Epithelial cell of esophagus (primary cell): ENCODE measurements at regions not wholly inside any gene's neighbourhood (a gene's known extent, or its start where the extent isn't known, plus 50 kb on each side); places are given as distances from the start of the nearest gene placed in this dataset.
A peak's percentile ranks its signal among the peaks of the same experiment; 100 is the strongest.

ENCODE experiments used
- DNase-seq: peaks from one replicate; pipeline ENCODE4 v3.0.0; 2010; ENCODE audit warnings: low read depth
- H3K4me3 ChIP-seq: 2 replicates; pipeline ENCODE4 v1.5.1; 2011; ENCODE audit warnings: mild to moderate bottlenecking, low read length, control low read depth
- TF ChIP-seq, protein P1 (sequence below): IDR thresholded peaks from 2 replicates; pipeline ENCODE4 v1.5.1; 2011; ENCODE audit warnings: low read depth, mild to moderate bottlenecking, low read length, control low read depth, inconsistent platforms; ENCODE audit not compliant: insufficient read depth; ENCODE audit errors: missing control alignments

DNA sequence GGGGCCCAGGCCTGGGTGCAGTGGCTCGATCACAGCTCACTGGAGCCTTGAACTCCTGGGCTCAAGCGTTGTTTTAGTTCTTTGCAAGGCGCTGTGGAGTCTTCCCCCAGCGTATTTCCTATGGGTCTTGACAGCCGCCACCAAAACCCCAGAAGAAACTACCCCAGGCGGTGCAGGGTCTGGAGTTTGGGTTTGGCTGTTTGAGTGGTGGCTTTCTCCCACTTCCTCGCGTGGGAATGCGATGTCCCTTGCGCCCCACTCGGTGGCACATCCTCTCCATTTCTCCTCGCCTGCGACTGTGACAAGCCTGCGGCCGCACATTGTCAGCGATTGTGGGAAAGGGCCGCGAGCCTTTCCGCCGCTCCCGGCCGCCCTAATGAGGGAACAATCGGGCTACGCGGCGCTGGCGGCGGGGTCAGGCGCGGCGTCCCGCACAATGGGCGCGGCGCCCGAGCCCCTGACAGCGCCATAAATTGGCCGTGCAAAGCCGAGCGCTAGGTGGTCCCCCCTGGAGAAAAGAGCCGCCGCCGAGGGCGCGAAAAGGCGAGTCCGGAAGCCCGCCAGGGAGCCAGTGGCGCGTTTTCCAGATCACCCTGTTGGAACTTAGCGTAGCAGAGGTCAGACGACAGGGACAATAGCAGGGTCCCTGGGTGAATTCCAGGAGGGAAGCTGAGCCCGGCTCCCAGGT is 194.9 kb upstream of the POU3F3 start:
- DNase-seq = no peak
- TF ChIP-seq, protein P1, sequence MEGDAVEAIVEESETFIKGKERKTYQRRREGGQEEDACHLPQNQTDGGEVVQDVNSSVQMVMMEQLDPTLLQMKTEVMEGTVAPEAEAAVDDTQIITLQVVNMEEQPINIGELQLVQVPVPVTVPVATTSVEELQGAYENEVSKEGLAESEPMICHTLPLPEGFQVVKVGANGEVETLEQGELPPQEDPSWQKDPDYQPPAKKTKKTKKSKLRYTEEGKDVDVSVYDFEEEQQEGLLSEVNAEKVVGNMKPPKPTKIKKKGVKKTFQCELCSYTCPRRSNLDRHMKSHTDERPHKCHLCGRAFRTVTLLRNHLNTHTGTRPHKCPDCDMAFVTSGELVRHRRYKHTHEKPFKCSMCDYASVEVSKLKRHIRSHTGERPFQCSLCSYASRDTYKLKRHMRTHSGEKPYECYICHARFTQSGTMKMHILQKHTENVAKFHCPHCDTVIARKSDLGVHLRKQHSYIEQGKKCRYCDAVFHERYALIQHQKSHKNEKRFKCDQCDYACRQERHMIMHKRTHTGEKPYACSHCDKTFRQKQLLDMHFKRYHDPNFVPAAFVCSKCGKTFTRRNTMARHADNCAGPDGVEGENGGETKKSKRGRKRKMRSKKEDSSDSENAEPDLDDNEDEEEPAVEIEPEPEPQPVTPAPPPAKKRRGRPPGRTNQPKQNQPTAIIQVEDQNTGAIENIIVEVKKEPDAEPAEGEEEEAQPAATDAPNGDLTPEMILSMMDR = no peak
- no peak overlapping the region for H3K4me3 ChIP-seq

DNA sequence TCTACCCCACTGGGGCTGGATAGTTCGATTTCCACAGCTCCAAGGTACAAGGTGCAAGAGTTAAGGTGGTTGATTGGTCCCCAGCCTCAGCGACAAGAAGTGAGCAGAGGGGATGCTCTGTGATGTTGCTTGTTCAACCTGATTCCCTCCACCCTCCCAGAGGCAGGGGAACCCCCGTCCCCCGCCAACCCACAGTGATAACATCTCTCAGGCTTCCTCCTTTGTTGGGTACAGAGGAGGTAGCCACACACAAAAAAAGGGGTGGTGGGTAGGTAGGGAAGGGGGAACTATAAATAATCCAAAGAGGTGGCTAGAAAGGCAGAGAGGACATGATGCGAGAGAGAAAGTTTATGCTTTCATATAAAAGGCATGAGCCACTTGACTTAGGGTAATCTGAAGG is 192.9 kb upstream of the POU3F3 start:
- DNase-seq = no peak
- TF ChIP-seq, protein P1 = no peak
- H3K4me3 ChIP-seq = no peak overlapping the region

DNA sequence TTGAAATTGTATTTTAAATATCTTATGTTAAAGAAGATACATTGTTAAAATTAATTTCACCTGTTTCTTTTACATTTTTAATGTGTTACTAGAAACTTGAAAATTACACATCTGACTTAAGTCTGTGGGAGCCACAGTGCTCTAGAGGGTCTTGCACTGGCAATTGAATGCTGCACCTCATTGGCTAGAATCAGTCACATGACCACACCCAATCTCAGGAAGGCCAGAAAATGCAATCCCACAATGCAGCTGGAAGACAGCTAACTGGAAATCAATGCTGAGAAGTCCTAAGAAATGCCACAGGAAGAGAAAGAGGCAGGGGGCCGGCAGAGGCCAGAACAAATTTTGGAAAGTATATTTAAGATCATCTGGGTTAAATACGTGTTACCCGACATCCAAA is 189.2 kb upstream of the POU3F3 start:
- DNase-seq = no peak
- TF ChIP-seq, protein P1 = no peak
- no peak overlapping the region for H3K4me3 ChIP-seq

DNA sequence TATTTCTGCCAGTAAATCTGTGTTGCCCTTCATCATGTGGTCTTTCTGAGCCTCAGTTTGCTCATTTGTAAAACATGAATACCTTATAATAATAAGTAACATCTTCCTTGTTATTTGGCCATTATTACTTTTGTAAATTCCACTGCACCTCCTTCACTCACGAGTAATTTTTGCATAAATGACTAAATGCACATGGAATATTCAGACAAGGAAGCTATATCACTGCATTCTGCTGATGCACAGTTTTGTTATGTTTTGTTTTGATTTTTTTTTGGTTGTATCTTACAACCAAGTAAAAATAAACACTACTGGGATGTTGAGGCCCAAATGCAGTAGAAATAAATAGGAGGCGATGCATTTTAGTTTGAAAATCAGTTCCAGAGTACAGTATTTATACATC is 185.3 kb upstream of the POU3F3 start:
- TF ChIP-seq, protein P1 = no peak

DNA sequence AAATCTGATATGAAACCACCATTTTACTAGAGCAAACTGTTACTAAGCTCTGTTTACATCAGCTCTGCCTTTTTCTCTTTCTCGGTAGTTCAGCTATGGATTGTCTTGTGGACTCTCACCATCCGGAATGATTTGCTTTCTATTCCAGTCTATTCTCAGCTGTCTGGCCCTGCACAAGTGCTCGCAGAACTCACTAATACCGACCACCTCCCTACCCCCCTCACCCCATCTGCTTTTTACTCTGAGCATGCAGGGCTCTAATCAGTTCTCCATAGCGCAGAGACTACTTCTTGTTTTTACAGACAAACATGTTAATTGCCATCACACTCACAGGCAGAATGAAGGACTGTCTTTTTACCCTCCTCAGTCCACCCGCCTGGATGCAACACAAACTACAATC is 180.7 kb upstream of the POU3F3 start:
- TF ChIP-seq, protein P1 = no peak
- H3K4me3 ChIP-seq = no peak overlapping the region
- DNase-seq = no peak

More for the DNA sequence above, 185.3 kb upstream of the POU3F3 start:
- no peak overlapping the region for H3K4me3 ChIP-seq
- DNase-seq = no peak

DNA sequence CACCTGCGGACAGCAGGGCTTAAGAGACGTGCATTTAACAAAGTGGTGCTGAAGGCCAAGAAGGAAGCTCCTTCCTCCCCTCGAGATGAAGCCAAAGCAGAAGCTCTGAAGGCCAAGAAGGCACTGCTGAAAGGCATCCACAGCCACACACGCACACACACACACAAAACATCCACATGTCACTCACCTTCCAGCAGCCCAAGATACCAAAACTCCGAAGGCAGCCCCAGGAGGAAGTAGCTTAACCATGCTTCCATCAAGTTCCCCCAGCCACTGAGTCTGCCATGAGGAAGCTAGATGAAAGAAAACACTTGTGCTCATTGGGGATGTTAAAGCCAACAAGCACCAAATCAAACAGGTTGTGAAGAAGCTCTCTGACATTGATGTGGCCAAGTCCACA is 175.7 kb upstream of the POU3F3 start:
- DNase-seq = no peak

DNA sequence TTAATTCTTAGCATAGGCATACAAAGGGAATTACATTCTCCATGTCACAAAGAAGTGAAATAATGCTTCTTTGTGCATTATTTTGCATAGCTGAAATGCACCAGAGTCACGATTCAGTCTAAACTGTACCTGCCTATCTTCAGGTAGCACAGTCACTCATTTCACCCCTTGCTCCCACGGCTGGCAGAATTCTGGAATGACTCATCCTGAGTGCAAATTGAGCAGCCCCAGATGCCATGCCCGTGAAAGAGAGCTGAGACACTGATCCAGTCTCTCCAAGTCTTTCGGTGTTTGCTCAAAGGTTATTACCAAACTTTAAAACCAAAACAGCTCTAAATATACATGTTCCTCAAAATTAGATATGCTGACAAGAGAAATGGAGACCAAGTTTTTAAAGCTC is 168.3 kb upstream of the POU3F3 start:
- H3K4me3 ChIP-seq = no peak overlapping the region
- DNase-seq = peak; percentile 9
- TF ChIP-seq, protein P1 = no peak

More for the DNA sequence above, 175.7 kb upstream of the POU3F3 start:
- TF ChIP-seq, protein P1 = no peak
- no peak overlapping the region for H3K4me3 ChIP-seq
